ENCODE measurements at regions not wholly inside any gene's neighbourhood (a gene's known extent, or its start where the extent isn't known, plus 50 kb on each side); places are given as distances from the start of the nearest gene placed in this dataset.

- TF ChIP-seq TEAD3 (CRISPR knock-in tag; optimal IDR thresholded peaks at IDR 0.05; ENCODE audit: borderline replicate concordance) = peak; percentile 44
- peak; percentile 64 for TF ChIP-seq MAX (IDR thresholded peaks at IDR 0.05)
- TF ChIP-seq ZNF800 (CRISPR knock-in tag; IDR thresholded peaks at IDR 0.05) = no peak
- TF ChIP-seq PHF21A (CRISPR knock-in tag; IDR thresholded peaks at IDR 0.05) = peak; percentile 53; the same call in 1 of the 2 replicates
- peak; percentile 61; the same call in 1 of the 2 replicates for TF ChIP-seq SSRP1 (CRISPR knock-in tag; IDR thresholded peaks at IDR 0.05)
- 0 out of 2 replicates have a peak, but pooled peaks have one; percentile 39 for TF ChIP-seq ZNF646 (CRISPR knock-in tag; IDR thresholded peaks at IDR 0.05)
- no peak for TF ChIP-seq ZNF589 (CRISPR knock-in tag; conservative IDR thresholded peaks at IDR 0.05)
- 0 out of 2 replicates have a peak, but pooled peaks have one; percentile 32 for TF ChIP-seq NFYC (CRISPR knock-in tag; IDR thresholded peaks at IDR 0.05)
- peak; percentile 67 for TF ChIP-seq NR2F6 (IDR thresholded peaks at IDR 0.05)
- TF ChIP-seq NR2F6 (CRISPR knock-in tag; IDR thresholded peaks at IDR 0.05) = peak; percentile 77
- peak; percentile 64 for TF ChIP-seq NCOA2 (CRISPR knock-in tag; IDR thresholded peaks at IDR 0.05)
- peak; percentile 90 for TF ChIP-seq JUND (CRISPR knock-in tag; IDR thresholded peaks at IDR 0.05)
- TF ChIP-seq ZNF101 (CRISPR knock-in tag; IDR thresholded peaks at IDR 0.05; ENCODE audit: borderline replicate concordance, low read depth) = no peak
- TF ChIP-seq PPARG (CRISPR knock-in tag; conservative IDR thresholded peaks at IDR 0.05) = peak; percentile 58
- peak; percentile 82 for TF ChIP-seq JUN (CRISPR knock-in tag; IDR thresholded peaks at IDR 0.05)
- TF ChIP-seq ETV5 (CRISPR knock-in tag; IDR thresholded peaks at IDR 0.05; ENCODE audit: borderline replicate concordance) = peak; percentile 83; the same call in 1 of the 2 replicates
- peak; percentile 89 for TF ChIP-seq HOMEZ (CRISPR knock-in tag; IDR thresholded peaks at IDR 0.05; ENCODE audit: low read depth)
- peak; percentile 92 for TF ChIP-seq PAXIP1 (CRISPR knock-in tag; conservative IDR thresholded peaks at IDR 0.05)
Measured at GRCh38 chr7:156474241-156474743, 166.3 kb upstream of the RNF32 start (continued).

Measured in HepG2 (cell line).